ENCODE measurements at regions not wholly inside any gene's neighbourhood (a gene's known extent, or its start where the extent isn't known, plus 50 kb on each side); places are given as distances from the start of the nearest gene placed in this dataset.
A peak's percentile ranks its signal among the peaks of the same experiment; 100 is the strongest.

DNA sequence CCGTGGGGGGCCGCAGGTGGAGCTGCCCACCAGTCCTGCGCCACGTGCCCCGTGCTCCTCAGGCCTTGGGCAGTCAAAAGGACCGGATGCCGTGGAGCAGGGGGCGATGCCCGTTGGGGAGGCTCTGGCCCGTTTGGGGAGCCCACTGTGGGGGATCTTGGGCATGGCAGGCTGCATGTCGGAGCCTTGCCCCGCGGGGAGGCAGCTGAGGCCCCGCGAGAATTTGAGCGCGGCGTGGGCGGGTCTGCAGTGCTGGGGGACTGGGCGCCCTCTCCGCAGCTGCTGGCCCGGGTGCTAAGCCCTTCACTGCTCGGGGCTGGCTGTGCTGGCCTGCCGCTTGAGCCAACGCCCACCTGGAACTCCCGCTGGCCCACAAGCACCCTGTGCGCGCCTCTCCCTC, 445.6 kb upstream of the EDIL3 start:
- no peaks in the 10 kb centered on the region for H3K36me3 ChIP-seq
- intact Hi-C loops (cut with DNase I), result no loop called here
- H3K4me3 ChIP-seq, result no peak overlapping the region
- no peaks in the 10 kb centered on the region for H3K4me1 ChIP-seq
- DNase-seq (ENCODE audit: extremely low spot score in 2 of 2), result peak in 1 of 2 donors; percentile 77
- TF ChIP-seq, protein P1, sequence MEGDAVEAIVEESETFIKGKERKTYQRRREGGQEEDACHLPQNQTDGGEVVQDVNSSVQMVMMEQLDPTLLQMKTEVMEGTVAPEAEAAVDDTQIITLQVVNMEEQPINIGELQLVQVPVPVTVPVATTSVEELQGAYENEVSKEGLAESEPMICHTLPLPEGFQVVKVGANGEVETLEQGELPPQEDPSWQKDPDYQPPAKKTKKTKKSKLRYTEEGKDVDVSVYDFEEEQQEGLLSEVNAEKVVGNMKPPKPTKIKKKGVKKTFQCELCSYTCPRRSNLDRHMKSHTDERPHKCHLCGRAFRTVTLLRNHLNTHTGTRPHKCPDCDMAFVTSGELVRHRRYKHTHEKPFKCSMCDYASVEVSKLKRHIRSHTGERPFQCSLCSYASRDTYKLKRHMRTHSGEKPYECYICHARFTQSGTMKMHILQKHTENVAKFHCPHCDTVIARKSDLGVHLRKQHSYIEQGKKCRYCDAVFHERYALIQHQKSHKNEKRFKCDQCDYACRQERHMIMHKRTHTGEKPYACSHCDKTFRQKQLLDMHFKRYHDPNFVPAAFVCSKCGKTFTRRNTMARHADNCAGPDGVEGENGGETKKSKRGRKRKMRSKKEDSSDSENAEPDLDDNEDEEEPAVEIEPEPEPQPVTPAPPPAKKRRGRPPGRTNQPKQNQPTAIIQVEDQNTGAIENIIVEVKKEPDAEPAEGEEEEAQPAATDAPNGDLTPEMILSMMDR (IDR thresholded peaks at IDR 0.05), result no peak
- H3K9me3 ChIP-seq, result no peaks in the 10 kb centered on the region
- no peak overlapping the region for H3K27ac ChIP-seq
- H3K27me3 ChIP-seq, result no peaks in the 10 kb centered on the region

DNA sequence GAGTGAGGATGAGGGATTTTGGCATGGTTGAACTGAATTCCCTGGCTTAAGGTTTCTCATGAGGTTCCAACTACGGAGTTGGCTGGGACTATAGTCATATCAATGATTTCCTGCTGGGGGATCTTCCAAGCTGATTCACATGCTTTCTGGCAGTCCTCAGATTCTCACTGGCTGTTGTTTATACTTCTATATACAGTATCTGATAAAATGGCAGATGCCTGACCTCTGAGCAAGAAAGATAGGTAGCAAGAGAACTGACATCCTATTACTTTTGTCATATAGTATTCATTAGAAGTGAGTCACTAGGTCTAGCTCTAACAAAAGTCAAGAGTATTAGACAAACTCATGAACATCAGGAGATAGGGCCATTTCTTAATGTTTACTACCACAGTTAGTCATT, 440.9 kb upstream of the EDIL3 start:
- TF ChIP-seq, protein P1 (IDR thresholded peaks at IDR 0.05), result no peak
- TF ChIP-seq POLR2A (IDR thresholded peaks at IDR 0.05) (no peak), POLR2AphosphoS5 (IDR thresholded peaks at IDR 0.05; ENCODE audit: insufficient read depth in 1 of 2, low read depth in 1 of 2) (no peak)
- Histone ChIP-seq H3K4me1 (no peaks in the 10 kb centered on the region), H3K27ac (no peak overlapping the region), H3K36me3 (no peaks in the 10 kb centered on the region), H3K27me3 (no peaks in the 10 kb centered on the region), H3K9me3 (no peaks in the 10 kb centered on the region), H3K4me3 (no peak overlapping the region)
- DNase-seq (ENCODE audit: extremely low spot score in 2 of 2), result no peak
- intact Hi-C loops (cut with DNase I), result no loop called here

GRCh38 chr5:84821924-84822323, 437.2 kb upstream of the EDIL3 start:
- intact Hi-C loops (cut with DNase I), result no loop called here
- H3K36me3 ChIP-seq, result no peaks in the 10 kb centered on the region
- H3K9me3 ChIP-seq, result no peaks in the 10 kb centered on the region
- TF ChIP-seq POLR2AphosphoS5 (IDR thresholded peaks at IDR 0.05; ENCODE audit: insufficient read depth in 1 of 2, low read depth in 1 of 2) (no peak), POLR2A (IDR thresholded peaks at IDR 0.05) (no peak)
- TF ChIP-seq, protein P1 (IDR thresholded peaks at IDR 0.05), result no peak
- H3K4me1 ChIP-seq, result no peaks in the 10 kb centered on the region
- DNase-seq (ENCODE audit: extremely low spot score in 2 of 2), result no peak
- no peak overlapping the region for H3K27ac ChIP-seq
- H3K27me3 ChIP-seq, result no peaks in the 10 kb centered on the region
- no peak overlapping the region for H3K4me3 ChIP-seq

- no peak for DNase-seq (ENCODE audit: extremely low spot score in 2 of 2)
- TF ChIP-seq, protein P1 (IDR thresholded peaks at IDR 0.05), result no peak
- TF ChIP-seq POLR2AphosphoS5 (IDR thresholded peaks at IDR 0.05; ENCODE audit: insufficient read depth in 1 of 2, low read depth in 1 of 2) (no peak), POLR2A (IDR thresholded peaks at IDR 0.05) (no peak)
- H3K27me3 ChIP-seq, result no peaks in the 10 kb centered on the region
- no peak overlapping the region for H3K4me3 ChIP-seq
- intact Hi-C loops (cut with DNase I), result no loop called here
- H3K4me1 ChIP-seq, result no peaks in the 10 kb centered on the region
- no peaks in the 10 kb centered on the region for H3K36me3 ChIP-seq
- no peak overlapping the region for H3K27ac ChIP-seq
- H3K9me3 ChIP-seq, result no peaks in the 10 kb centered on the region
Measured at GRCh38 chr5:84817953-84818352, 433.3 kb upstream of the EDIL3 start.

- Histone ChIP-seq H3K4me3 (no peak overlapping the region), H3K36me3 (no peaks in the 10 kb centered on the region), H3K27ac (no peak overlapping the region), H3K9me3 (no peaks in the 10 kb centered on the region), H3K27me3 (no peaks in the 10 kb centered on the region), H3K4me1 (no peaks in the 10 kb centered on the region)
- intact Hi-C loops (cut with DNase I), result no loop called here
- TF ChIP-seq POLR2AphosphoS5 (IDR thresholded peaks at IDR 0.05; ENCODE audit: insufficient read depth in 1 of 2, low read depth in 1 of 2), result no peak
- no peak for TF ChIP-seq POLR2A (IDR thresholded peaks at IDR 0.05)
- TF ChIP-seq, protein P1 (IDR thresholded peaks at IDR 0.05), result no peak
- DNase-seq (ENCODE audit: extremely low spot score in 2 of 2), result no peak
Measured at GRCh38 chr5:84816746-84817547, 432.3 kb upstream of the EDIL3 start.
